Right ventricle myocardium superior (tissue), 1 donor: ENCODE measurements at regions not wholly inside any gene's neighbourhood (a gene's known extent, or its start where the extent isn't known, plus 50 kb on each side); places are given as distances from the start of the nearest gene placed in this dataset.
A peak's percentile ranks its signal among the peaks of the same experiment; 100 is the strongest.

Experiments
- ATAC-seq: fragments of 200-7000 bp; cut with Tn5 transposase; one replicate; pipeline ENCODE4 v1.9.1; 2020; ENCODE audit warnings: mild to moderate bottlenecking; ENCODE audit not compliant: poor library complexity
- DNase-seq: peaks from one replicate; pipeline ENCODE4 v3.0.0-alpha.2; 2020
- intact Hi-C: fragments of 100-400 bp; cut with DNase I; formaldehyde crosslinking; loops from one replicate; pipeline ENCODE4 v1.11.2; 2022
- donor health status: DM: no; HTN: yes; CAD: no; lungs with severe emphysema.

- no peak for ATAC-seq
- intact Hi-C loops: no loop called here
- DNase-seq: no peak
Observed at GRCh38 chr13:80400865-80401426, 60.0 kb upstream of the SPRY2 start.

DNA sequence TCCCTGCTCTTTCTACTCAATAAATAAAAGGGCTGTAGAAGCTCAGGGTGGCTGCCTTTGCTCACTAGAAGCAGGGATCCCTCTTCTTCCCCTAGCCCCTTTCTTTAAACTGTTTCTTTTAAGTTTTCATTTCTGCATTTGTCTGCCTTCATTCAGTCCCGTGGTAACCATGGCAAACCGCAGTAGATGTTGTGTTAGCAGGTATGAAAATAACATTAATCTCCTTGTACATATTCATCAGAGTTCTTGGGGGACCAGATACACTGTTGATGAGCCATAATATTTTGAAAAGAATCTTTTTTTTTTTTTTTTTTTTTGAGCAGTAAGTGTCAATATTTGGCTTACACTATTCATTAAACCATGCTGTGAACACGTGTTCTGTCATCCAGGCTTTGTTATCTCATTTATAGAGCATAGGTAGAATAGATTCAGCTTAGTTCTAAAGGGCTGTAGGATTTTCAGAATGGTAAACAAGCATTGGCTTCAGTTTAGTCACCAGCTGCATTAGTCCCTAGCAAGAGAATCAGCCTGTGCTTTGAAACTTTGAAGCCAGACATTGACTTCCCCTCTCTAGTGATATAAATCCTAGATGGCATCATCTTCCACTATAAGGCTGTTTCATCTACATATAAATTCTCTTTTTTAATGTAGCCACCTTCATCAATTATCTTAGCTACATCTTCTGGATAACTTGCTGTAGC lies 59.4 kb upstream of the SPRY2 start:
- no peak for ATAC-seq
- no peak for DNase-seq
- intact Hi-C loops: no loop called here

DNA sequence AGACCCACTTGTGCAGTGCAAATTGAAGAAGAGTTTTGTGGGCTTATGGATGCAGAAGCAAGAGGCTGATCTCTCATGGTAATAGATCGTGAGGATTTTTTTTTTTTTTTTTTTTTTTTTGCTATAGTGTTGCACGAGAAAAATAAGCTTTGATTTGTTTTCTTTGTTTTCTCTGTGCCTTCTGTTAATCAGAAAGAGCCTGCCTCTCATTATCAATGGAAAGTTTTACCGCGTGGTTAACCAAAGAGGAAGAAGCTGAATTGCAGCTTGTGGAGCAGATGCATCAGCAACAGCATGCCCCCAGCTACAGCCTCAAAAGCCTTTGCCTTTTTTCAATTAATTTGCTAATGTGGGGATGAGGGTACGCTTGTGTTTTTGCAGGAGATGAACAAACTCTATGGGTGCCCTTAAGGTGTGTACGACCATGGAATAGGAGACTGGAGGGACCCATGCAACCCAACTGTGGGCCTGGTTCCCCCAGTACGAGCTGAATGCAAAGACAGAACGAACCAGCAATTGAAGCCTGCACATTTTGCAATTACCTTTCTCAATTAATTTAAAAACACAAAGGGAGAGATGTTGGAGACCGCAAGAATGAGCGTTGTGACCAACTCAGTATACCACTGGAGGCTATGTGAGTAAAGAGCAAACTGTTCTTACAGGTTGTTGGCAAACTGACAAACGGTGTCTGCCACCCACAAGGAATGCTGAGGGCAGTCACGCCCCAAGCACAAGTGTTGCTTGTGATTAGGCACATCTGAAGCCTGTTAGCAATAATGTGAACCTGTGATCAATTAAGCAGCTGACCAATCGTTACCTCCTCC lies 58.6 kb upstream of the SPRY2 start:
- ATAC-seq: peak; percentile 39
- DNase-seq: no peak
- intact Hi-C loops: no loop called here
